CD4-positive, alpha-beta T cell (primary cell): ENCODE measurements at regions not wholly inside any gene's neighbourhood (a gene's known extent, or its start where the extent isn't known, plus 50 kb on each side); places are given as distances from the start of the nearest gene placed in this dataset.

Experiments used
- ATAC-seq: fragments of 200-7000 bp; cut with Tn5 transposase; one replicate; pipeline ENCODE4 v1.10.0; 2022; ENCODE audit warnings: mild to moderate bottlenecking; ENCODE audit not compliant: poor library complexity
- CTCF ChIA-PET: fragments of 350-600 bp; sonication (Branson Sonifier 250); formaldehyde crosslinking; loops from one replicate; lab custom pipeline; 2021; ENCODE audit warnings: antibody characterized with exemption, inconsistent platforms; lab: Charles Lee
- POLR2A ChIA-PET: fragments of 350-600 bp; sonication (Branson Sonifier 250); formaldehyde crosslinking; loops from one replicate; lab custom pipeline; 2021; ENCODE audit warnings: antibody characterized with exemption, inconsistent platforms; lab: Charles Lee
- DNase-seq, 14 experiments: peaks; one replicate each; pipeline ENCODE4 v3.0.0-alpha.2; 2013 to 2020; ENCODE audit warnings: mixed read lengths in 2 of 14
- H3K27ac ChIP-seq, 2 donors: one replicate each; pipeline versions ENCODE4 v1.5.1 to v1.7.0; 2013; ENCODE audit warnings: low read length in 2 of 2, low read depth in 1 of 2, mild to moderate bottlenecking in 1 of 2
- H3K27me3 ChIP-seq, 2 experiments: 1 replicate in 1 of 2; 2 replicates in 1 of 2; pipeline versions ENCODE4 v1.6.1 to v1.7.0; 2013; ENCODE audit warnings: low read length in 2 of 2, control low read depth in 1 of 2, mild to moderate bottlenecking in 1 of 2, moderate library complexity in 1 of 2; ENCODE audit not compliant: insufficient read depth in 2 of 2, control insufficient read depth in 1 of 2
- H3K36me3 ChIP-seq: one replicate; pipeline ENCODE4 v1.6.1; 2013; ENCODE audit warnings: low read length, control low read depth; ENCODE audit not compliant: insufficient read depth
- H3K4me1 ChIP-seq: one replicate; pipeline ENCODE4 v1.6.1; 2013; ENCODE audit warnings: low read length, control low read depth; ENCODE audit not compliant: insufficient read depth
- H3K4me3 ChIP-seq: one replicate; pipeline ENCODE4 v1.5.1; 2013; ENCODE audit warnings: mild to moderate bottlenecking, low read length, moderate library complexity
- H3K9me3 ChIP-seq, 2 experiments: 1 replicate in 1 of 2; 2 replicates in 1 of 2; pipeline versions ENCODE4 v1.6.1 to v1.7.0; 2013; ENCODE audit warnings: low read length in 2 of 2, mild to moderate bottlenecking in 2 of 2, control low read depth in 1 of 2, moderate library complexity in 1 of 2; ENCODE audit not compliant: control insufficient read depth in 1 of 2, insufficient read depth in 1 of 2
- H3K27ac Mint-ChIP-seq: one replicate; pipeline ENCODE4 v1.8.0; 2020; ENCODE audit warnings: mixed read lengths
- H3K27me3 Mint-ChIP-seq: one replicate; pipeline ENCODE4 v1.8.0; 2021; ENCODE audit warnings: mixed read lengths
- H3K36me3 Mint-ChIP-seq: one replicate; pipeline ENCODE4 v1.8.0; 2021; ENCODE audit warnings: low read depth, mixed read lengths
- H3K4me1 Mint-ChIP-seq: one replicate; pipeline ENCODE4 v1.8.0; 2021; ENCODE audit warnings: low read depth, mixed read lengths
- H3K4me3 Mint-ChIP-seq: one replicate; pipeline ENCODE4 v1.8.0; 2020; ENCODE audit warnings: mild to moderate bottlenecking, mixed read lengths
- H3K9me3 Mint-ChIP-seq: one replicate; pipeline ENCODE4 v1.8.0; 2020; ENCODE audit warnings: mixed read lengths
- CTCF ChIP-seq: fragments of 200-600 bp; IDR thresholded peaks from one replicate; pipeline ENCODE4 v1.8.0; 2022; ENCODE audit warnings: antibody characterized with exemption, mild to moderate bottlenecking
- intact Hi-C, 2 experiments: fragments of 100-400 bp; cut with DNase I in 1 of 2; cut with micrococcal nuclease in 1 of 2; formaldehyde crosslinking; loops; one replicate each; pipeline versions ENCODE4 v1.15.1 to v1.9.0; 2023 to 2025; cut with DNase I, micrococcal nuclease

GRCh38 chr2:175317751-175318150, 136.2 kb upstream of the ATP5MC3 start:
- H3K4me1 Mint-ChIP-seq, result no peaks in the 10 kb centered on the region
- POLR2A ChIA-PET, result no interaction called here
- Histone ChIP-seq H3K27ac (no peak overlapping the region), H3K36me3 (no peaks in the 10 kb centered on the region), H3K4me1 (no peaks in the 10 kb centered on the region), H3K4me3 (no peak overlapping the region), H3K9me3 (no peaks in the 10 kb centered on the region), H3K27me3 (no peaks in the 10 kb centered on the region)
- no peaks in the 10 kb centered on the region for H3K9me3 Mint-ChIP-seq
- ATAC-seq (no peak), DNase-seq (no peak)
- H3K36me3 Mint-ChIP-seq, result no peaks in the 10 kb centered on the region
- CTCF ChIA-PET, result no interaction called here
- H3K27ac Mint-ChIP-seq, result no peak overlapping the region
- peaks cover 21% of the 10 kb centered on the region for H3K27me3 Mint-ChIP-seq
- H3K4me3 Mint-ChIP-seq, result no peak overlapping the region
- intact Hi-C loops, result no loop called here
- no peak for TF ChIP-seq CTCF

- intact Hi-C loops, result no loop called here
- Histone ChIP-seq H3K4me1 (no peaks in the 10 kb centered on the region), H3K27ac (no peak overlapping the region), H3K4me3 (no peak overlapping the region), H3K27me3 (no peaks in the 10 kb centered on the region), H3K9me3 (no peaks in the 10 kb centered on the region), H3K36me3 (no peaks in the 10 kb centered on the region)
- no peaks in the 10 kb centered on the region for H3K9me3 Mint-ChIP-seq
- ATAC-seq, result no peak
- ChIA-PET CTCF (no interaction called here), POLR2A (no interaction called here)
- no peaks in the 10 kb centered on the region for H3K4me1 Mint-ChIP-seq
- H3K27ac Mint-ChIP-seq, result no peak overlapping the region
- H3K4me3 Mint-ChIP-seq, result no peak overlapping the region
- TF ChIP-seq CTCF, result no peak
- H3K36me3 Mint-ChIP-seq, result no peaks in the 10 kb centered on the region
- DNase-seq, result no peak
- H3K27me3 Mint-ChIP-seq, result peaks cover 48% of the 10 kb centered on the region
These were observed 130.6 kb upstream of the ATP5MC3 start for GRCh38 chr2:175312137-175312536.

- intact Hi-C loops, result no loop called here
- no peak for ATAC-seq
- TF ChIP-seq CTCF, result no peak
These were observed 129.4 kb upstream of the ATP5MC3 start for GRCh38 chr2:175310813-175311504.

More at GRCh38 chr2:175310813-175311504, 129.4 kb upstream of the ATP5MC3 start:
- Histone ChIP-seq H3K36me3 (no peaks in the 10 kb centered on the region), H3K4me1 (no peaks in the 10 kb centered on the region), H3K4me3 (no peak overlapping the region), H3K27me3 (no peaks in the 10 kb centered on the region), H3K9me3 (no peaks in the 10 kb centered on the region), H3K27ac (no peak overlapping the region)
- H3K4me3 Mint-ChIP-seq, result no peak overlapping the region
- POLR2A ChIA-PET, result no interaction called here
- no peaks in the 10 kb centered on the region for H3K9me3 Mint-ChIP-seq
- H3K27me3 Mint-ChIP-seq, result peaks cover 45% of the 10 kb centered on the region
- DNase-seq, result no peak
- CTCF ChIA-PET, result no interaction called here
- no peaks in the 10 kb centered on the region for H3K4me1 Mint-ChIP-seq
- H3K27ac Mint-ChIP-seq, result no peak overlapping the region
- H3K36me3 Mint-ChIP-seq, result no peaks in the 10 kb centered on the region
